OCI-LY1 (cell line): ENCODE measurements at regions not wholly inside any gene's neighbourhood (a gene's known extent, or its start where the extent isn't known, plus 50 kb on each side); places are given as distances from the start of the nearest gene placed in this dataset.

Experiments
- H2AFZ ChIP-seq: fragments of 200-600 bp; sonication (generic), shearing (Covaris generic); 2 replicates; pipeline ENCODE4 v1.6.0; 2014; ENCODE audit warnings: antibody characterized with exemption, mild to moderate bottlenecking, low read length
- H3F3A ChIP-seq: fragments of 200-600 bp; sonication (generic), shearing (Covaris generic); 2 replicates; pipeline ENCODE4 v1.6.0; 2014; ENCODE audit warnings: mild to moderate bottlenecking, antibody characterized with exemption, low read length, moderate library complexity; ENCODE audit not compliant: insufficient read depth
- H3K27ac ChIP-seq: fragments of 200-600 bp; sonication (generic); 2 replicates; pipeline ENCODE4 v1.5.1; 2014; ENCODE audit warnings: low read length, mixed run types, mild to moderate bottlenecking, low read depth; ENCODE audit not compliant: poor library complexity, severe bottlenecking
- H3K27me3 ChIP-seq: fragments of 200-600 bp; sonication (generic); 2 replicates; pipeline ENCODE4 v1.6.0; 2014; ENCODE audit warnings: antibody characterized with exemption, mild to moderate bottlenecking, low read length, moderate library complexity; ENCODE audit not compliant: insufficient read depth
- H3K36me3 ChIP-seq: fragments of 200-600 bp; sonication (generic); 2 replicates; pipeline ENCODE4 v1.6.1; 2014; ENCODE audit warnings: mild to moderate bottlenecking, antibody characterized with exemption, low read length, moderate library complexity, mixed read lengths; ENCODE audit not compliant: insufficient read depth
- H3K4me1 ChIP-seq: fragments of 200-600 bp; sonication (generic); 2 replicates; pipeline ENCODE4 v1.5.1; 2014; ENCODE audit warnings: mild to moderate bottlenecking, low read length, moderate library complexity; ENCODE audit not compliant: insufficient read depth, severe bottlenecking
- H3K4me2 ChIP-seq: fragments of 200-600 bp; sonication (generic), shearing (Covaris generic); 2 replicates; pipeline ENCODE4 v1.6.1; 2014; ENCODE audit warnings: low read length
- H3K4me3 ChIP-seq: fragments of 200-600 bp; sonication (generic); 2 replicates; pipeline ENCODE4 v1.5.1; 2014; ENCODE audit warnings: low read length, low read depth, mild to moderate bottlenecking, mixed read lengths; ENCODE audit not compliant: poor library complexity, severe bottlenecking
- H3K79me2 ChIP-seq: fragments of 200-600 bp; shearing (Covaris generic); 2 replicates; pipeline ENCODE4 v1.6.1; 2016; ENCODE audit warnings: mixed run types, low read length, mixed read lengths; ENCODE audit not compliant: insufficient read depth
- H3K9ac ChIP-seq: fragments of 200-600 bp; sonication (generic), shearing (Covaris generic); 2 replicates; pipeline ENCODE4 v1.6.1; 2014; ENCODE audit warnings: mild to moderate bottlenecking, low read length, mixed read lengths
- H3K9me2 ChIP-seq: fragments of 200-600 bp; sonication (generic), shearing (Covaris generic); 2 replicates; pipeline ENCODE4 v1.6.1; 2014; ENCODE audit warnings: low read depth, mild to moderate bottlenecking, low read length, mixed read lengths
- H3K9me3 ChIP-seq: fragments of 200-600 bp; shearing (Covaris generic); 2 replicates; pipeline ENCODE4 v1.6.1; 2014; ENCODE audit warnings: low read length, mixed read lengths
- H4K20me1 ChIP-seq: fragments of 200-600 bp; sonication (generic), shearing (Covaris generic); 2 replicates; pipeline ENCODE4 v1.6.0; 2016; ENCODE audit warnings: mild to moderate bottlenecking, low read length; ENCODE audit not compliant: insufficient read depth
- EZH2 ChIP-seq: fragments of 200-600 bp; sonication (generic), shearing (Covaris generic); IDR thresholded peaks from 2 replicates; pipeline ENCODE4 v1.8.0; 2017; ENCODE audit warnings: borderline replicate concordance, mixed run types, mild to moderate bottlenecking, antibody characterized with exemption, low read length, moderate library complexity, mixed read lengths
- TF ChIP-seq, protein P1 (sequence below): fragments of 200-600 bp; sonication (generic), shearing (Covaris generic); IDR thresholded peaks from 2 replicates; pipeline ENCODE4 v1.5.1; 2017; ENCODE audit warnings: mild to moderate bottlenecking, antibody characterized with exemption, low read length, moderate library complexity, mixed read lengths

DNA sequence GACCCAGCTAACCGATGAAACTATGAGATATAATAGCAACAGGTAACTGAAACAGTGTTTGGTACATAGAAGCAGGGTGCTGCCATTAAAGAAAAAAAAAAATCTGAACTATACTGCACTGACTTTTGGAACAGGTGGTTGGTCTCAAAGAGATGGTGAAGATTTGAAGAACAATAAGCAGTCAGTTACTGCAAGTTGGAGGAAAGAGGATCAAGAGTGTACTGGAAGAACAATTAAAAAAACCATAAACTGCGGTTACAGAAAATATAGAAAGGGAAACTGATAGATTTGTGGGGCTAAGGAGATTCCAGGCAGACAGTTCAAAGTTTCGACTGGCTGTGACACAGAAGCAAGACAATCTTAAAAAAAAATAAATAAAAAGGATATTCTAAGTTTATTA, 181.9 kb upstream of the TRAM1L1 start:
- TF ChIP-seq, protein P1, sequence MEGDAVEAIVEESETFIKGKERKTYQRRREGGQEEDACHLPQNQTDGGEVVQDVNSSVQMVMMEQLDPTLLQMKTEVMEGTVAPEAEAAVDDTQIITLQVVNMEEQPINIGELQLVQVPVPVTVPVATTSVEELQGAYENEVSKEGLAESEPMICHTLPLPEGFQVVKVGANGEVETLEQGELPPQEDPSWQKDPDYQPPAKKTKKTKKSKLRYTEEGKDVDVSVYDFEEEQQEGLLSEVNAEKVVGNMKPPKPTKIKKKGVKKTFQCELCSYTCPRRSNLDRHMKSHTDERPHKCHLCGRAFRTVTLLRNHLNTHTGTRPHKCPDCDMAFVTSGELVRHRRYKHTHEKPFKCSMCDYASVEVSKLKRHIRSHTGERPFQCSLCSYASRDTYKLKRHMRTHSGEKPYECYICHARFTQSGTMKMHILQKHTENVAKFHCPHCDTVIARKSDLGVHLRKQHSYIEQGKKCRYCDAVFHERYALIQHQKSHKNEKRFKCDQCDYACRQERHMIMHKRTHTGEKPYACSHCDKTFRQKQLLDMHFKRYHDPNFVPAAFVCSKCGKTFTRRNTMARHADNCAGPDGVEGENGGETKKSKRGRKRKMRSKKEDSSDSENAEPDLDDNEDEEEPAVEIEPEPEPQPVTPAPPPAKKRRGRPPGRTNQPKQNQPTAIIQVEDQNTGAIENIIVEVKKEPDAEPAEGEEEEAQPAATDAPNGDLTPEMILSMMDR, result no peak
- TF ChIP-seq EZH2, result no peak
- Histone ChIP-seq H3K9me2 (no peaks in the 10 kb centered on the region), H3K27ac (no peak overlapping the region), H3K4me3 (no peak overlapping the region), H3K27me3 (no peaks in the 10 kb centered on the region), H2AFZ (no peak overlapping the region), H3K36me3 (no peaks in the 10 kb centered on the region), H3K9me3 (no peaks in the 10 kb centered on the region), H3K79me2 (no peaks in the 10 kb centered on the region), H3K4me1 (no peaks in the 10 kb centered on the region), H3F3A (no peaks in the 10 kb centered on the region), H3K4me2 (no peak overlapping the region), H3K9ac (no peak overlapping the region), H4K20me1 (no peaks in the 10 kb centered on the region)

DNA sequence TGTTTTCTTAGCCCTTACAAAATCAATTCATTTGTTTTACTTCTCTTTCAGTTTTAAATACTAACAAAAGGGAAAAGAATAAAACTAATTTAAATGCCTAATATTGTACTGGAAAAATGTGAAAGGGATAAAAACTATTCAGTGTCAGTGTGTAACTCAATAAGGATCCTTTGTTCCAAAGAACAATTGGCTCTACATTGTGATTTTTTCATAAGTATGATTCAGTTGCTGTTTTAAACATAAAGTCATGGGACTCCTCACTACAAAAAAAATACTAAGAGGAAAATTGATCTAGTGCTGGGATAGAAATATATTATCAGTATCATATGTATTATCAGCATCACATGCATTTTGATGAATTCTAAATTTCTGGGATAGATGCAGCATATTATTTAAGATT, 199.4 kb upstream of the TRAM1L1 start:
- H3K9ac ChIP-seq, result no peak overlapping the region
- no peak overlapping the region for H3K27ac ChIP-seq
- H3K79me2 ChIP-seq, result no peaks in the 10 kb centered on the region
- no peak overlapping the region for H3K4me2 ChIP-seq
- no peaks in the 10 kb centered on the region for H3K27me3 ChIP-seq
- H3K9me2 ChIP-seq, result no peaks in the 10 kb centered on the region
- H3K4me3 ChIP-seq, result no peak overlapping the region
- no peak overlapping the region for H2AFZ ChIP-seq
- H3K4me1 ChIP-seq, result no peaks in the 10 kb centered on the region
- no peaks in the 10 kb centered on the region for H3K9me3 ChIP-seq
- no peaks in the 10 kb centered on the region for H3F3A ChIP-seq
- H3K36me3 ChIP-seq, result no peaks in the 10 kb centered on the region
- no peaks in the 10 kb centered on the region for H4K20me1 ChIP-seq
- no peak for TF ChIP-seq EZH2
- TF ChIP-seq, protein P1, result no peak

DNA sequence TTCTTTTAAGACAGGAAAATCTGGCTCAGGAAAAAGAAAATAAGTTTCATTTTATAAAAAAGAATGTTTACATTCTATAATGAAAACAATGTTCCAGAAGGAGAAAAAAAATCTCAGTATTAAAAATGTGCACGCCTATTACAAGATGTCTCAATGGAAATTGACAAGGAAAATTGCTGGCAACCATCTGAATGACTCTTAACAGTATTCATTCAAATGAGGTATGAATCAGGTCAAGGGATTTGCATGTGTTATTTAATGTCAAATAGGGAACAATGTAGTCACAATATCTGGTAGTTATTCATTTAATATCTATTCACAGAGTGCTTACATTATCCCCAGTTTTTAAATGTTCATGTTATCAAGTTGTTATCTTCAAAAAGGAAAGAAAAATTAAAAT, 208.4 kb upstream of the TRAM1L1 start:
- Histone ChIP-seq H4K20me1 (no peaks in the 10 kb centered on the region), H3K79me2 (no peaks in the 10 kb centered on the region), H3K27me3 (no peaks in the 10 kb centered on the region), H3K9me3 (no peaks in the 10 kb centered on the region), H3K9ac (no peak overlapping the region), H3K4me1 (no peaks in the 10 kb centered on the region), H3F3A (no peaks in the 10 kb centered on the region), H3K4me2 (no peak overlapping the region), H3K4me3 (no peak overlapping the region), H3K27ac (no peak overlapping the region), H3K36me3 (no peaks in the 10 kb centered on the region), H2AFZ (no peak overlapping the region), H3K9me2 (no peaks in the 10 kb centered on the region)
- TF ChIP-seq, protein P1, result no peak
- no peak for TF ChIP-seq EZH2
